Caki2 (cell line): ENCODE measurements at regions not wholly inside any gene's neighbourhood (a gene's known extent, or its start where the extent isn't known, plus 50 kb on each side); places are given as distances from the start of the nearest gene placed in this dataset.
"Not testable (repeated sequence)": the region's sequence is repeated elsewhere in the genome, so short reads cannot be mapped to it uniquely, and the experiment has no call there.

Experiments used
- DNase-seq: peaks from one replicate; pipeline ENCODE4 v3.0.0-alpha.2; 2015; ENCODE audit warnings: low read depth
- in situ Hi-C: cut with HindIII; loops from 2 replicates; pipeline ENCODE4 v1.10.0; 2016; ENCODE audit warnings: low sequenced_read_pairs, low pct_unique_long_range_greater_than_20kb, mixed read lengths

DNA sequence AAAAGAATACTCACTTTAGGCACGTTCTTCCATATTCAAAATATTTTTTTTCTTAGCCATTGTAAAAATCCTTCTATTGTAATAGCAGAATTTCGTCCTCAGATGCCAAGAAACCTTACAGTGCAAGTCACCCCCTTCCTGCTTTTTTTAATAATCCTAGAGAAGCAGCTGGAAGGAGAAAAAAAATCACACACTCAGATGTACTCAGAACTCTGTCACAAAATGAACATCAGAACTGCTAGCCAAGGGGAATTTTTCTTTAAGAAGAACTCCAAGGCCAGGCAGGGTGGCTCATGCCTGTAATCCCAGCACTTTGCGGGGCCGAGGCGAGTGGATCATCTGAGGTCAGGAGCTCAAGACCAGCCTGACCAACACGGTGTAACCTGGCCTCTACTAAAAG is 127.3 kb upstream of the SPATS2L start:
- in situ Hi-C loops, result no loop called here

DNA sequence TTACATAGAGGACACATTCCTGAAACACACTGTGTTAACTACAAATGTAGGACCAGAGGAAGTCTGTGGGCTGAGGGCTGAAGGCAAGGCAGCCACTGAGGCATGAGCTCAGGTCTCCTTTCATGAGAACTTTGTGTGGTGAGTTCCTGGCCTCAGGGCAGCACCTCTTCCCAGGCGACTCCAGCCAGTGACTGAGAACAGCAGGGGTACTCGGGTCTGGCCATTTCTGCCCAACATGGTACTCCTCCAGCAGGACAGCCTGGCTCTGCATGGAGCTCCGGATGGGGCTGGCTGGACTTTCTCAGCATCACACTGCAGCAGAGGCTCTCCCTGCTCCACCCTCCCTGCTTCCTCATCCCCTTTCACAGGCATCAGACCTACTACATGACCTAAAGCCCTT is 125.5 kb upstream of the SPATS2L start:
- DNase-seq, result no peak
- in situ Hi-C loops, result no loop called here

More for the DNA sequence above, 127.3 kb upstream of the SPATS2L start:
- DNase-seq, result no peak

DNA sequence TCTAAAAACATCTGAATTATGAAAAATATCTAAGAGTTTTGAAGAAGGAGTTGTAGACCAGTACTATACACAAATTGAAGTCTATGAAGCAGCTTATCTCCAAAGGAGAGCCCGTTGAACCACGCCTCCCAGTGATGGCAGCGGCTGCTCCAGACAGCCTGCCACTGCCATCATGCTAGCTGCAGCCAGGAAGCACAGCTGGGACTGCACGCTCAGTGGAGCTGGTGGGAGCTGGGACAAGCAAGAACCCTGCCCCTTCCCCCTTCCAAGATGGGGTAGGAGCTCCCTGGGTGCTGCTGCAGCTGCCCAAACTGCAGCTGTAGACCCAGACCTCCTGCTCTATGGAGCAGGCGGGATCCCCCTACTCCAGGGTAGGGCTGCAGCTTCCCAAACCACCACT is 124.7 kb upstream of the SPATS2L start:
- no peak for DNase-seq
- in situ Hi-C loops, result no loop called here

DNA sequence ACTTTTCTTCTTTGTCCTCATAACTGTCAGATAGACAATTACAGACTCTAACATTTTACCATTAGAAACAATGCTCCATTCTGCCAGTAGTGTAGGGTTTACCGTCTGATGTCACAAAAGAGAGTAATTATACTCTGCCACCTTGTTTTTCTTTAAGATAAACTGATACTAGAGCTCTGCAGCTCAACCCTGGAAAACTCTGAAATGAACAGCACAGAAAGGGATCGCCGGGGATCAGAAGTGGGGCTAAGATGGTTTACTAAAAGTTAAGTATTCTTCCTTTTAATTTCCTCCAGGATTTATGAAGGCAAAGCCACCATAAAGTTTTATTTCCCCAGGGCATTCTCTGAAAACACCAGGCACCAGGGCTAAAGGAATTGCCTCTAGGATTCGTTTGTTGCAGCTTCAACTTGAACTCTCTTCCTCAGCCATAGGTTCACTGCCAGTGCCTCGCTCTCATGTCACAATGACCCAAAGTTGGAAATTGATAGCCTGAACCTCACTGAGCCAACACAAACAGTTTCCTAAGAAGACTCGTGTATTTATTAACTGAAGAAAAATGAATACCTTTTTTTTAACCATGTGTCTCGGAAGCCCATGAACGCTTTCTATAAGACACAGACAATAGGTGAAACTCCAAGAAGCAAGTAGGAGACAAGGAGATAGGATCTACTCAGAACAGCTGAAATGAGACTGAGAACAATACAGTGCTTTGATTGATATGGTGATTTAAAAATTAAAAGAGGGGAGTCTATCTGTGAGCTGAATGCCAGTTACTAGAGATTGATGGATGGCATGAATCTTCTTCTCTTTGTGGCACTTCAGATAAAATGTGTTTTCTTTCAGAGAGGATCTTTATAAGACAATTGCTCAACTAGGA is 121.5 kb upstream of the SPATS2L start:
- no peak for DNase-seq
- in situ Hi-C loops, result no loop called here

DNA sequence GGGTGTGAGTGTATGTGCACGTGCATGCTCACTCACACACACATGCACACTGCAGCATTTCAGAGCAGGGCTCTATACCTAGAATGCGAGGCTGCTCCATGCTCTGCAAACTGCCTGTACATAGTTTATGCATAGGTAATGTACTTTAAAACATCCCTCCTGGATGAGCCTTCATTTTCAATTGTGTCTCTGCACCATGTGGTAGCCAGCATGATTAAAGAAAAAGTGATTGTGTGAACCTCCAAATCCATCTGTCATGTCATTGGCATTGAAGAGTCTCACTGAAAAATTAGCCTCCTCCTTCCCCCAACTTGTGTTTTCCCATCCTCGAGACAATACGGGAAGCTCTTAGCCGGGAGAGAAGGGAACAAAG is 120.9 kb upstream of the SPATS2L start:
- DNase-seq, result no peak
- in situ Hi-C loops, result no loop called here

DNA sequence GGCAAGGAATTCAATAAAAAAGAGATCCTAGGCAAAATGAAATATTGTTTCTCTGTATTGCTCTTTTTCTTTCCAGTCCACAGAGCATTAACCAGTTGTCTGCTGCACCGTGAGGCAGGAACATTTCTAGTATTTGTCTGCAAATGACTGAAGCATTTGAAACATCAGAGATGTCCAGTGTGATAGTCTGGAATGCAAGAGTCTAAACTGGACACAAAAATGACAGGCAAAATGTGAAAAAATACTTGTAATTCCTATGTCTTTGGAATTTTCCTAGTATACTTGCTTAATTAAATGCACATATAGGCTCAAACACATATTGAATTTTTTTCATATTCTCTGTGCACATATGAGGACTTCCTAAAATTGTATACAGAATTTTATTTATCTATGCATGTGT is 120.5 kb upstream of the SPATS2L start:
- no peak for DNase-seq
- in situ Hi-C loops, result no loop called here

DNA sequence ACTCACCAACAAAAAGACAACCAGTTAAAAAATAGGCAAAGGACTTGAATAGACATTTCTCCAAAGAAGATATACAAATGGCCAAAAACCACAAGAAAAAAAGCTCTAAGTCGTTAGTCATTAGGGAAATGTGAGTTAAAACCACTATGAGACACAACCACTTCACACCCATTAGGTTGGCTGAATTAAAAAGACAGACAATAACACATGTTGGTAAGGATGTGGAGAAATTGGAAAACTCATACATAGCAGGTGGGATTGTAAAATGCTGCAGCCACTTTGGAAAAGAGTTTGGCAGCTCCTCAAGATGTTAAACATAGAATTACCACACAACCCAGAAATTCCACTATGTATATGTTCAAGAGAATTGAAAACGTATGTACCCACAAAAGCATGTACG is 117.6 kb upstream of the SPATS2L start:
- no peak for DNase-seq
- in situ Hi-C loops, result no loop called here

DNA sequence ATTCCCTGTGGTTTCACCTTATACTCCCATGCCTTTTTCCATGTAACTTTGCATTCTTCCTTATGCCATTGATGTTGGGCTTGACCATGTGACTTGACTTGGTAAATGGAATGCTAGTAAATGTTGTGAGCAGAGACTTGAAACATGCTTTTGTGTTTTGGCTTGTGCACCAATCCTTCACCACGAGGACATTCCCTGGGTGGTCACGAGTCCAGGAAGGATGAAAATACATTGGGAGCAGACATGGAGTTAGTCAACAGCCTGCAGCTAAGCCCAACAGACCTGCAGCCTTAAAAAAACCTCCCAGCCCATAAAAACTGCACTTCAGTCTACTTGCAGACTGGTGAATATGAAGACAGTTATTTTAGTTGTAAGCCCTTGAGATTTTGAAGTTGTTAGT is 116.5 kb upstream of the SPATS2L start:
- DNase-seq, result no peak
- in situ Hi-C loops, result no loop called here

DNA sequence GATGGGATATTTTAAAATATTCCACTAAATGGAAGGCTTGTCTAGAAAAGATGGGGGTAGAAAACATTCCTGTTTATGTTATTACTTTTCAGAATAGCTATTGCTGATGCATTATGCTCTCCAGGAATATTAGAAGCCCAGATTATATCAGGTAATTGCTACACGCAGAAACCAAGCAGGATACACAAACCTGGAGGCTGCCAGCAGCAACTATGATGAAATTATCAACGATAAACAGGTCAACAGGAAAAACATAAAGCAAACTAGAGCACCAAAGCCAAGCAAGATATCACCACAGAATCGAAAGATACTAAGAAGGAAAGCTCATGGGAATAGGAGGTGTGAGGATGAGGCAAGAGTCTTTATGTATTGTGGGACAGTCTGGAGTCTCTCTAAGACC is 113.2 kb upstream of the SPATS2L start:
- in situ Hi-C loops, result no loop called here
- no peak for DNase-seq

DNA sequence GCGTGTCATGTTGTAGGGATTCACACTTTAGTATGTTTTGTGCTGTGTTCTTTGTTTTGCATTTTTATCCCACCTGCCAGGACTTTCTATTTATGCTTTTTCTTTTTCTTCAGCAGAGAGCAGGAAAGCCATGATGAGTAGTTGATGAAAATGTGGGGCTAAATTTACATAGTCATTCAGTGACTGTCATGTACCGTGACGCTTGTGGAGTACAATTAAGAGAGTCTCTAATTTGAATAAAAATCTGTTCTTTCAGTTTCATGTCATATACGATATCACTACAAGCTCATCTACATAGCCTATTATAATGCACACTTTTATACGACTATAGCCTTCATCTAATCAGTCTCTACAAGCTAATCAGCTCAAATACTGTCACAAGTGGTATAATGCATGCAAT is 112.7 kb upstream of the SPATS2L start:
- in situ Hi-C loops, result no loop called here
- no peak for DNase-seq

DNA sequence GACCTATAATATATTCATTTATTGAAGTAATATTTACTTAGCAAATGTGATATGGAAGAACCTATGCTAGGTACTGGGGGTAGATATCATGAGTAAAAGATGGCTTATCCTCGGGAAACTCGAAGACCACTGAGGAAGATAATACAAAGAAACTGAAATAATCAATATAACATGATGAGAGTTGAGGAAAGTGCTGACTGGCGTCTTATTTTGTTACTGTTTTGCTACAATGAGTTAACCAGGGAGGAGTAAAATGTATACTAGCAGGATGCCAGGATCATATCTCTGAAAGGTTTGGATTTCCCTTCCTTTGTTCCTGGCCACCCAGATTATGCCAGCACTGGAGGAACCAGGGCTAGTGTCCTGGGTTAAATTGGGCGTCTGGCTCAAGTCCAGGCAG is 111.7 kb upstream of the SPATS2L start:
- no peak for DNase-seq
- in situ Hi-C loops, result no loop called here

DNA sequence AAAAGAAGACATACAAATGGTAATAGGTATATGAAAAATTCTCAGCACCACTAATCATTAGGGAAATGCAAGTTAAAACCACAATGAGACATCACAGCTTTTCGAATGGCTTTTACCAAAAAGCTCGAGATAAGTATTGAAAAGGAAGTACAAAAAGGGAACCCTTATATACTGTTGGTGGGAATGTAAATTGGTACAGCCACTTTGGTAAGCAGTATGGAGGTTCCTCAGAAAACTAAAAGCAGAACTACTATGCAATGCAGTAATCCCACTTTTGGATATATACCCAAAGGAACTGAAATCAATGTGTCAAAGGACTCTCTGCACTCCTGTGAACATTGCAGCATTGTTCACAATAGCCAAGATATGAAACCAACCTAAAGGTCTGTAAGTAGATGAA is 107.5 kb upstream of the SPATS2L start:
- in situ Hi-C loops, result no loop called here
- no peak for DNase-seq

DNA sequence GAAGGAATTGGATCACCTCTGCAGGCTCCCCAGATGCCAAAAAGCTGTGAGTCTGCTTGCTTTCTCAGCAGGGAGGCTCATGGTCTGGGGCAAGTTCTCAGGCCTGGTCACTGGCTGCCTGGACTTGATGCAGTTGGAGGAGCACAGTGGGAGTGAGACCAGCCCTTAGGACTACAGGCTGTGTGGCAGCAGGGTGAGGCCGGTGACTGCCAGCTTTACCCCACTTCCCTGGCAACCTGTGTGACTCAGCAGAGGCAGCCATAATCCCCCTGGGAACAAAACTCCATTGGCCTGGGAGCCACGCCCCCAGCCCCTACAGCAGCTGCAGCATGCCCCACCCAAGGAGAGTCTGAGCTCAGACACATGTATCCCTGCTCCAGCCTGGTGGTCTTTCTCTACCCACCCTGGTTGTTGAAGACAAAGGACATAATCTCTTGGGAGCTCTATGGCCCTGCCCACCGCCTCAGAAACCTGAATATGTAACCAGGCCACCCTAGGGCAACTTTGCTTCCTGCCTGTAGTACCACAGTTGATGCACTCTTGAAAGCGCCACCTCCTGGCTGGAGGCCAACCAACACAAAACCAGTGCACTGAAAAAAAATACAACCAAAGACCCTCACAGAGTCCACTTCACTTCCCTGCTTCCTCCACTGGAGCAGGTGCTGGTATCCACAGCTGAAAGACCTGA is 106.8 kb upstream of the SPATS2L start:
- in situ Hi-C loops, result no loop called here
- DNase-seq, result peak; percentile 41

DNA sequence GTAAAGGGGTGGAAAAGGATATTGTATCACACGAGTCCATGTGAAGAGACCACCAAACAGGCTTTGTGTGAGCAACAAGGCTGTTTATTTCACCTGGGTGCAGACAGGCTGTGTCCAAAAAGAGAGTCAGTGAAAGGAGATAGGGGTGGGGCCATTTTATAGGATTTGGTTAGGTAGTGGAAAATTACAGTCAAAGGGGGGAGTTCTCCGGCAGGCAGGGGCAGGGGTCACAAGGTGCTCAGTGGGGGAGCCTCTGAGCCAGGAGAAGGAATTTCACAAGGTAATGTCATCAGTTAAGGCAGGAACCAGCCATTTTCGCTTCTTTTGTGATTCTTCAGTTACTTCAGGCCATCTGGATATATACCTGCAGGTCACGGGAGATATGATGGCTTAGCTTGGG is 104.7 kb upstream of the SPATS2L start:
- in situ Hi-C loops, DNase-seq: not testable (repeated sequence)

DNA sequence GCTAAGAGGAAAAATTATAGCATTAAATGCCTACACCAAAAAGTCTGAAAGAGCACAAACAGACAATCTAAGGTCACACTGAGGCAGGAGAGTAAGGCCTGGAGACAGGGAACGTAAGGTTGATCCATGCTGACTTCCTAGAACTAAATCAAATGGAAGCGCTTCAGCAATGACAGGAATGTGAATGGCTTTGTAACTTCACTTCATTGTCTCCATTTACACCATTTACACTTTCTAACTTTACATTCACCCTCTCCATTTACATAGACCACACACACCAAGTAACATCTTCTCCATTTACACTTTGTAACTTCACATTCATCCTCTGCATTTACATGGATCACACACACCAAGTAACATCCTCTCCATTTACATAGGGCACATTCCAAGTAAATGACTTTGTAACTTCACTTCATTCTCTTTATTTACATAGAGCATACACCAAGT is 103.1 kb upstream of the SPATS2L start:
- no peak for DNase-seq
- in situ Hi-C loops, result no loop called here

DNA sequence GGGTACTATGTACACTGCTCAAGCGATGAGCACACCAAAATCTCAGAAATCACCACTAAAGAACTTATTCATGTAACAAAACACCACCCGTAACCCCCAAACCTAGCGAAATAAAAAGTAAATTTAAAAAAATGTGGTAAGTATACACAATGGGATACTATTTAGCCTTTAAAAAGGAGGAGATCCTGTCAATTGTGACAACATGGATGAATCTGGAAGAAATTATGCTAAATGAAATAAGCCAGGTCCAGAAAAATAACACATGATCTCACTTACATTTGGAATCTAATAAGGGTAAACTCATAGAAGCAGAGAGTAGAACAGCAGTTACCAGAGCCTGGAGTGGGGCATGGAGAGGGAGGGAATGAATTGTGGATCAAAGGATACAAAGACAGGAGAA is 98.5 kb upstream of the SPATS2L start:
- in situ Hi-C loops, result no loop called here

DNA sequence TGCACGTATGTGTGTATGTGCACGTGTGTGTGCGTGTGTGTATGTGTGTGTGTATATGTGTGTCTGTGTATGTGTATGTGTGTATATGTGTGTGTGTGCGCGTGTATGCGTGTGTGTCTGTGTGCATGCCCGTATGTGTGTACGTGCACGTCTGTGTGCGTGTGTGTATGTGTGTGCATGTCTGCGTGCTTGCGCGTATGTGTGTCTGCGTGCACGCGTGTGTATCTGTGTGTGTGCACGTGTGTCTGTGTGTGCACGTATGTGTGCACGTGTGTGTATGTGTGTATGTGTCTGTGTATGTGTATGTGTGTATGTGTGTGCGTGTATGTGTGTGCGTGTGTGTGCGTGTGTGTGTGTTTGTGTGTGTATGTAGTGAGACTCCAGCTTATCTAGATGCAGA is 97.5 kb upstream of the SPATS2L start:
- in situ Hi-C loops, result no loop called here
- DNase-seq, result no peak

More for the DNA sequence above, 98.5 kb upstream of the SPATS2L start:
- DNase-seq, result no peak

DNA sequence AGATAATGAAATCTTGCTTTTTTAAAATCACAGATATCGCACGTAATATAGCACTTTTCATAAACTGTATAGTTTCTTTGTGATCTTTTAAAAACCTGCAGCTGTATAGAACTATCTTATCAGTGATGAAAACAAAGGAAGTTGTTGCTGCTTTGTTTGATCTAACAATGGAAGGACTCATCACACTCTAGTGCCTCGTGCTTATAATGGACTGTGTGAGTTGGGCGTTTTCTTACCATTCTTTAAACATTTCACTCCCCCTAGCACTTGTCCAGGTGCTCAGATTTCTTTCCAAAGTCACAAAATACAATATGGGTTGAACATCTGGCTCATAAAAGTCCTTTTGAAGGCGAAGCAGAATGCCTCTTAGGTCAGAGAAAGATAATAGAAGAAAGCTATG is 94.8 kb upstream of the SPATS2L start:
- in situ Hi-C loops, result no loop called here
- DNase-seq, result no peak

DNA sequence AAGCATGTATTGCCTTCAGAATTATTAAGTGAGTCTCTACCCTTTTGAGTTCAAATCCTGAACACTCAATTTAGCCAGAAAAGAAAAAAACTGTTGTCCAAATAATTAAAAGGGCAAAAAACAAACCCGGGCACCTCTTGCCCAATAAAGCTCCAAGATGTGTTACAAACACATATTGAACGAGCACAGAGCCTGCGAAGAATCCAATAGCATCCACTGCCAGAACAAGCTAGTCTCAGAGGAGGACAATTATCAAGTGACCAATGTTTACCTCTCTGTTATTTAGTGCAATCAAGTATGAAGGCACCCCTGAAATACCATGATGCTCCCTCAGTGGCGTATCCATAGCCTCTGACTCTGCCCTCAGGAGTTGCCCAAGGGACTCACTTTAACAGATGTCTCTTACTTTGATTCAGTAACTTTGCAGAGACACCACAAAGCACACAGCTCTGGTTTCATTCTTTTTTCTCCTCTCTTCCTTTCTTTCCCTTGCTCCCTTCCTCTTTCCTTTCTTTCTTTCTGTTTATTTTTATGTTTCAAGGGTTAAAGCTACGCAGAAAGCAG is 93.5 kb upstream of the SPATS2L start:
- DNase-seq, result no peak
- in situ Hi-C loops, result no loop called here
